ENCODE measurements at regions not wholly inside any gene's neighbourhood (a gene's known extent, or its start where the extent isn't known, plus 50 kb on each side); places are given as distances from the start of the nearest gene placed in this dataset.

GRCh38 chr9:74220327-74220726, 276.8 kb upstream of the RORB start:
- H3K27ac Mint-ChIP-seq, result no peak overlapping the region
- no peak for ATAC-seq
- H3K9me3 Mint-ChIP-seq (ENCODE audit: low read depth), result peaks cover 3% of the 10 kb centered on the region
- no peaks in the 10 kb centered on the region for H3K27me3 Mint-ChIP-seq
- H3K4me3 Mint-ChIP-seq, result no peak overlapping the region
- ChIA-PET POLR2A (no interaction called here), CTCF (no interaction called here)
- DNase-seq, result no peak
- intact Hi-C loops (cut with DNase I, micrococcal nuclease), result no loop called here
- no peaks in the 10 kb centered on the region for H3K36me3 Mint-ChIP-seq (ENCODE audit: low read depth)
- H3K4me1 Mint-ChIP-seq, result no peaks in the 10 kb centered on the region

- Mint-ChIP-seq H3K36me3 (ENCODE audit: low read depth) (no peaks in the 10 kb centered on the region), H3K27ac (no peak overlapping the region), H3K4me1 (no peaks in the 10 kb centered on the region), H3K4me3 (no peak overlapping the region), H3K27me3 (no peaks in the 10 kb centered on the region), H3K9me3 (ENCODE audit: low read depth) (peaks cover 8% of the 10 kb centered on the region)
- CTCF ChIA-PET, result no interaction called here
- intact Hi-C loops (cut with DNase I, micrococcal nuclease), result no loop called here
- no peak for DNase-seq
- POLR2A ChIA-PET, result no interaction called here
- ATAC-seq, result no peak
Measured at GRCh38 chr9:74236857-74237256, 260.3 kb upstream of the RORB start.

- no peak for DNase-seq
- Mint-ChIP-seq H3K9me3 (ENCODE audit: low read depth) (peaks cover 9% of the 10 kb centered on the region), H3K4me3 (no peak overlapping the region), H3K27me3 (no peaks in the 10 kb centered on the region), H3K36me3 (ENCODE audit: low read depth) (no peaks in the 10 kb centered on the region), H3K27ac (no peak overlapping the region), H3K4me1 (no peaks in the 10 kb centered on the region)
- POLR2A ChIA-PET, result no interaction called here
- CTCF ChIA-PET, result no interaction called here
- intact Hi-C loops (cut with DNase I, micrococcal nuclease), result no loop called here
- no peak for ATAC-seq
Measured at GRCh38 chr9:74245866-74246497, 251.2 kb upstream of the RORB start.

GRCh38 chr9:74255489-74255984, 241.6 kb upstream of the RORB start:
- CTCF ChIA-PET, result no interaction called here
- H3K27ac Mint-ChIP-seq, result no peak overlapping the region

GRCh38 chr9:74275872-74276508, 221.1 kb upstream of the RORB start:
- H3K4me1 Mint-ChIP-seq, result no peaks in the 10 kb centered on the region
- intact Hi-C loops (cut with DNase I, micrococcal nuclease), result no loop called here
- H3K36me3 Mint-ChIP-seq (ENCODE audit: low read depth), result no peaks in the 10 kb centered on the region
- no peak for ATAC-seq
- ChIA-PET CTCF (no interaction called here), POLR2A (no interaction called here)
- H3K9me3 Mint-ChIP-seq (ENCODE audit: low read depth), result peaks cover 3% of the 10 kb centered on the region
- no peak overlapping the region for H3K4me3 Mint-ChIP-seq
- DNase-seq, result no peak
- H3K27ac Mint-ChIP-seq, result no peak overlapping the region
- H3K27me3 Mint-ChIP-seq, result no peaks in the 10 kb centered on the region

More at GRCh38 chr9:74255489-74255984, 241.6 kb upstream of the RORB start:
- Mint-ChIP-seq H3K4me1 (no peaks in the 10 kb centered on the region), H3K4me3 (no peak overlapping the region), H3K9me3 (ENCODE audit: low read depth) (no peaks in the 10 kb centered on the region), H3K27me3 (no peaks in the 10 kb centered on the region), H3K36me3 (ENCODE audit: low read depth) (no peaks in the 10 kb centered on the region)
- POLR2A ChIA-PET, result no interaction called here
- intact Hi-C loops (cut with DNase I, micrococcal nuclease), result no loop called here
- no peak for DNase-seq
- ATAC-seq, result no peak

- ChIA-PET CTCF (no interaction called here), POLR2A (no interaction called here)
- no peak overlapping the region for H3K27ac Mint-ChIP-seq
- H3K4me1 Mint-ChIP-seq, result no peaks in the 10 kb centered on the region
- DNase-seq, result peak; percentile 7
- peaks cover 3% of the 10 kb centered on the region for H3K9me3 Mint-ChIP-seq (ENCODE audit: low read depth)
- no peak overlapping the region for H3K4me3 Mint-ChIP-seq
- ATAC-seq, result peak; percentile 53
- H3K27me3 Mint-ChIP-seq, result no peaks in the 10 kb centered on the region
- intact Hi-C loops (cut with DNase I, micrococcal nuclease), result no loop called here
- no peaks in the 10 kb centered on the region for H3K36me3 Mint-ChIP-seq (ENCODE audit: low read depth)
Measured at GRCh38 chr9:74277532-74277931, 219.6 kb upstream of the RORB start.

DNA sequence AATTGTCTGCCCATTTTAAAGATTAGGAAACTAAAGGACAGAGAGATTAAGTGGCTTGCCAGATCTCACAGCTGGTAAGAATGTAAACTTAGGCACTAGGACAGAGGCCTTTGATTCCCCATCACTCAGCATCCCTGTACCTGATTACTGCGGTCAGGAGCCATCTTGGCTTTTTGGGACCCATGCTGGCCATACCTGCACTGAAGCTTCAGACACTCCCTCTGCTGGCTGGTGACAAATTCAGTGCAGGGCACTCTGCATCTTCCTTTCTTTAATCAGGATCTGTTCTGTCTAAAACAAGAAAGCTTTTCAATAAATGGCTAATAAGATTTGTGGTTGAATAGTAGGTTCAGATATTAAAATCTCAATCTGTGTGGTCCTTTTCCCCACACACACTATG, 215.5 kb upstream of the RORB start:
- Mint-ChIP-seq H3K4me3 (no peak overlapping the region), H3K27me3 (no peaks in the 10 kb centered on the region), H3K4me1 (no peaks in the 10 kb centered on the region), H3K36me3 (ENCODE audit: low read depth) (no peaks in the 10 kb centered on the region), H3K9me3 (ENCODE audit: low read depth) (peaks cover 3% of the 10 kb centered on the region), H3K27ac (no peak overlapping the region)
- ChIA-PET POLR2A (no interaction called here), CTCF (no interaction called here)
- ATAC-seq (no peak), DNase-seq (no peak)
- intact Hi-C loops (cut with DNase I, micrococcal nuclease), result loop anchor here in 1 of 2 experiments (2.0 kb wide), 1 partner anchor 1081 kb away; no protein-coding TSS in a partner anchor

- Mint-ChIP-seq H3K4me3 (no peak overlapping the region), H3K36me3 (ENCODE audit: low read depth) (no peaks in the 10 kb centered on the region), H3K4me1 (no peaks in the 10 kb centered on the region), H3K27me3 (no peaks in the 10 kb centered on the region), H3K27ac (no peak overlapping the region), H3K9me3 (ENCODE audit: low read depth) (peaks cover 5% of the 10 kb centered on the region)
- ChIA-PET POLR2A (no interaction called here), CTCF (no interaction called here)
- no peak for DNase-seq
- no peak for ATAC-seq
- intact Hi-C loops (cut with DNase I, micrococcal nuclease), result no loop called here
Measured at GRCh38 chr9:74282526-74283253, 214.4 kb upstream of the RORB start.

- POLR2A ChIA-PET, result no interaction called here
- no peak for DNase-seq
- intact Hi-C loops (cut with DNase I, micrococcal nuclease), result no loop called here
- H3K36me3 Mint-ChIP-seq (ENCODE audit: low read depth), result no peaks in the 10 kb centered on the region
- peaks cover 2% of the 10 kb centered on the region for H3K9me3 Mint-ChIP-seq (ENCODE audit: low read depth)
- H3K4me1 Mint-ChIP-seq, result no peaks in the 10 kb centered on the region
- CTCF ChIA-PET, result no interaction called here
- no peak overlapping the region for H3K27ac Mint-ChIP-seq
- H3K27me3 Mint-ChIP-seq, result no peaks in the 10 kb centered on the region
- no peak overlapping the region for H3K4me3 Mint-ChIP-seq
- no peak for ATAC-seq
Measured at GRCh38 chr9:74284581-74285450, 212.3 kb upstream of the RORB start.

- DNase-seq, result no peak
- Mint-ChIP-seq H3K9me3 (ENCODE audit: low read depth) (no peaks in the 10 kb centered on the region), H3K4me1 (no peaks in the 10 kb centered on the region), H3K36me3 (ENCODE audit: low read depth) (no peaks in the 10 kb centered on the region), H3K4me3 (no peak overlapping the region), H3K27me3 (no peaks in the 10 kb centered on the region), H3K27ac (no peak overlapping the region)
- intact Hi-C loops (cut with DNase I, micrococcal nuclease), result no loop called here
- no peak for ATAC-seq
- POLR2A ChIA-PET, result no interaction called here
- CTCF ChIA-PET, result no interaction called here
Measured at GRCh38 chr9:74293479-74293878, 203.7 kb upstream of the RORB start.

DNA sequence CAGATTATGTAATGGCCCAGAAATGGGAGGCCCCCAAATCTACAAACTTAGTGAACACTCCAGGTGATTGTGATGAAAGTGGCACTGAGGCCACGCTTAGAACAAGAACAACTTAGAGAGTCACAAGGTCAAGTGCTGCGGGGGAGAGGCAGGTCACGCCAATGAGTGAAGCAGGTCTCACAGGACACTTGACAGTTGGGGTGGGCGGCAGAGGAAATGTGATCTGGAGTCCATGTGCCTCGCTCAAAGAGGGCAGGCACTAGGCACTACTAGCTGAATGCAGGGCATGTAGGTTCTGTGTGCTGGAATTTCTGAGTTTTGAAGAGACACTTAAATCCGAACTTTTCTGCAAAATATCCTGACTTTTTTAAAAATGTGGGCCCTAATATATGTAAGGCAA, 193.2 kb upstream of the RORB start:
- H3K27ac Mint-ChIP-seq, result no peak overlapping the region
- no peak overlapping the region for H3K4me3 Mint-ChIP-seq
- CTCF ChIA-PET, result interaction anchor here (0.5 to 0.8 kb wide), 2 partner anchors 18 to 245 kb away, joined by 3 read pairs; no protein-coding TSS in a partner anchor
- H3K4me1 Mint-ChIP-seq, result no peaks in the 10 kb centered on the region
- DNase-seq (no peak), ATAC-seq (no peak)
- POLR2A ChIA-PET, result no interaction called here
- intact Hi-C loops (cut with DNase I, micrococcal nuclease), result no loop called here
- H3K36me3 Mint-ChIP-seq (ENCODE audit: low read depth), result no peaks in the 10 kb centered on the region
- no peaks in the 10 kb centered on the region for H3K27me3 Mint-ChIP-seq
- H3K9me3 Mint-ChIP-seq (ENCODE audit: low read depth), result no peaks in the 10 kb centered on the region

All from activated CD4-positive, alpha-beta T cell treated with anti-CD3 and anti-CD28 coated beads for 36 hours (primary cell).